Osteocyte (in vitro differentiated cells): ENCODE measurements at regions not wholly inside any gene's neighbourhood (a gene's known extent, or its start where the extent isn't known, plus 50 kb on each side); places are given as distances from the start of the nearest gene placed in this dataset.
A peak's percentile ranks its signal among the peaks of the same experiment; 100 is the strongest.

ENCODE experiments used
- DNase-seq: peaks from one replicate; pipeline ENCODE4 v3.0.0; 2021; ENCODE audit warnings: mixed read lengths; ENCODE audit not compliant: unreplicated experiment; ENCODE audit errors: extremely low spot score
- H3K27ac Mint-ChIP-seq: one replicate; pipeline ENCODE4 v1.8.0; 2021; ENCODE audit warnings: mild to moderate bottlenecking, mixed read lengths; ENCODE audit not compliant: unreplicated experiment
- H3K27me3 Mint-ChIP-seq: one replicate; pipeline ENCODE4 v1.8.0; 2021; ENCODE audit warnings: mixed read lengths; ENCODE audit not compliant: unreplicated experiment
- H3K36me3 Mint-ChIP-seq: one replicate; pipeline ENCODE4 v1.8.0; 2021; ENCODE audit warnings: mixed read lengths; ENCODE audit not compliant: unreplicated experiment
- H3K4me1 Mint-ChIP-seq: one replicate; pipeline ENCODE4 v1.8.0; 2021; ENCODE audit warnings: mixed read lengths; ENCODE audit not compliant: unreplicated experiment
- H3K4me3 Mint-ChIP-seq: one replicate; pipeline ENCODE4 v1.8.0; 2021; ENCODE audit warnings: mild to moderate bottlenecking, moderate library complexity, mixed read lengths; ENCODE audit not compliant: unreplicated experiment
- H3K9me3 Mint-ChIP-seq: one replicate; pipeline ENCODE4 v1.8.0; 2021; ENCODE audit warnings: mixed read lengths; ENCODE audit not compliant: unreplicated experiment
- CTCF ChIP-seq: fragments of 200-600 bp; sonication (generic); IDR thresholded peaks from 2 replicates; pipeline ENCODE4 v1.5.0; 2021; ENCODE audit warnings: antibody characterized with exemption, mild to moderate bottlenecking, moderate library complexity

- no peaks in the 10 kb centered on the region for H3K4me1 Mint-ChIP-seq
- H3K36me3 Mint-ChIP-seq, result no peaks in the 10 kb centered on the region
- H3K4me3 Mint-ChIP-seq, result no peak overlapping the region
- H3K9me3 Mint-ChIP-seq, result no peaks in the 10 kb centered on the region
- H3K27me3 Mint-ChIP-seq, result peaks cover 6% of the 10 kb centered on the region
- TF ChIP-seq CTCF, result no peak
- no peak overlapping the region for H3K27ac Mint-ChIP-seq
- no peak for DNase-seq
These were observed 423.9 kb upstream of the CHORDC1 start for GRCh38 chr11:90646706-90647105.

GRCh38 chr11:90646266-90646665 is 423.4 kb upstream of the CHORDC1 start:
- H3K27me3 Mint-ChIP-seq, result peaks cover 6% of the 10 kb centered on the region
- no peaks in the 10 kb centered on the region for H3K4me1 Mint-ChIP-seq
- H3K36me3 Mint-ChIP-seq, result no peaks in the 10 kb centered on the region
- TF ChIP-seq CTCF, result no peak
- H3K27ac Mint-ChIP-seq, result no peak overlapping the region
- no peak overlapping the region for H3K4me3 Mint-ChIP-seq
- no peaks in the 10 kb centered on the region for H3K9me3 Mint-ChIP-seq
- DNase-seq, result no peak

- Mint-ChIP-seq H3K36me3 (no peaks in the 10 kb centered on the region), H3K4me3 (no peak overlapping the region), H3K4me1 (no peaks in the 10 kb centered on the region), H3K27me3 (peaks cover 1% of the 10 kb centered on the region), H3K9me3 (no peaks in the 10 kb centered on the region), H3K27ac (no peak overlapping the region)
- TF ChIP-seq CTCF, result peak; percentile 56
- DNase-seq, result no peak
These were observed 416.7 kb upstream of the CHORDC1 start for GRCh38 chr11:90639461-90639993.

GRCh38 chr11:90635886-90636285 is 413.0 kb upstream of the CHORDC1 start:
- H3K4me1 Mint-ChIP-seq, result no peaks in the 10 kb centered on the region
- no peak overlapping the region for H3K4me3 Mint-ChIP-seq
- TF ChIP-seq CTCF, result no peak

GRCh38 chr11:90635151-90635550 is 412.3 kb upstream of the CHORDC1 start:
- TF ChIP-seq CTCF, result no peak
- no peaks in the 10 kb centered on the region for H3K36me3 Mint-ChIP-seq
- no peak overlapping the region for H3K27ac Mint-ChIP-seq
- no peaks in the 10 kb centered on the region for H3K27me3 Mint-ChIP-seq
- H3K4me1 Mint-ChIP-seq, result no peaks in the 10 kb centered on the region
- no peak overlapping the region for H3K4me3 Mint-ChIP-seq
- no peak for DNase-seq
- no peaks in the 10 kb centered on the region for H3K9me3 Mint-ChIP-seq

More at GRCh38 chr11:90635886-90636285, 413.0 kb upstream of the CHORDC1 start:
- Mint-ChIP-seq H3K27ac (no peak overlapping the region), H3K9me3 (no peaks in the 10 kb centered on the region), H3K36me3 (no peaks in the 10 kb centered on the region), H3K27me3 (no peaks in the 10 kb centered on the region)
- no peak for DNase-seq
